LoVo (cell line): ENCODE measurements at regions not wholly inside any gene's neighbourhood (a gene's known extent, or its start where the extent isn't known, plus 50 kb on each side); places are given as distances from the start of the nearest gene placed in this dataset.

Experiments used
- DNase-seq: peaks from one replicate; pipeline ENCODE4 v3.0.0-alpha.2; 2016; ENCODE audit warnings: low spot score

DNA sequence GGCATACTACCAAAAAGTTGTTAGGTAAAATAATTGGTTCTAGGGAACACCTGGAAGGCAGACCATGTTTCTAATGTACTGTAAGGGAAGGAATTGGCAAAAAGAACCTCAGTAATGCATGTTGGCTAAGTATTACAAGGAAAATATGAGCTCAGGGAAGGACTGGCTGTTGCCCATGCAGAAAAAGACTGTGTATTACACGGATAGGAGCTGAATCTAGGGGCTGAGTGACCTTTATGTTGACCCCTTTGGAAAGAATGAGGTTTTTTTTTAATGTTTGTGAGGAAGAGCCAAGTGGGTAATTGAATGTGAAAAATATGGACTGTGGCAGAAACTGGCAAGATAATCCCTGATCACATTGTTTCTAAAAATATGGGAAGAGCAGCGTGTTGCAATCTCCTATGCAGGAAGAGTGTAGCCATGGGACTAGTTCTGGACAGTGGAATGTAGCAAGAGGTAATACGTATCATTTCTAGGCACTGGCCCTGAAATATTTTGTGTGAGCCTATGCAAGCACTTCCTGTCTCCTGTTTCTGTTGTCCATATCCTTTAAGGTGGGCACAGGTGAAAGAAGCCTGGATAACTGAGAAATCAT lies 95.1 kb upstream of the CNTNAP4 start:
- DNase-seq, result no peak

GRCh38 chr16:76183647-76184046 lies 93.6 kb upstream of the CNTNAP4 start:
- no peak for DNase-seq

GRCh38 chr16:76190057-76190456 lies 87.1 kb upstream of the CNTNAP4 start:
- DNase-seq, result no peak

GRCh38 chr16:76190480-76190879 lies 86.7 kb upstream of the CNTNAP4 start:
- no peak for DNase-seq

DNA sequence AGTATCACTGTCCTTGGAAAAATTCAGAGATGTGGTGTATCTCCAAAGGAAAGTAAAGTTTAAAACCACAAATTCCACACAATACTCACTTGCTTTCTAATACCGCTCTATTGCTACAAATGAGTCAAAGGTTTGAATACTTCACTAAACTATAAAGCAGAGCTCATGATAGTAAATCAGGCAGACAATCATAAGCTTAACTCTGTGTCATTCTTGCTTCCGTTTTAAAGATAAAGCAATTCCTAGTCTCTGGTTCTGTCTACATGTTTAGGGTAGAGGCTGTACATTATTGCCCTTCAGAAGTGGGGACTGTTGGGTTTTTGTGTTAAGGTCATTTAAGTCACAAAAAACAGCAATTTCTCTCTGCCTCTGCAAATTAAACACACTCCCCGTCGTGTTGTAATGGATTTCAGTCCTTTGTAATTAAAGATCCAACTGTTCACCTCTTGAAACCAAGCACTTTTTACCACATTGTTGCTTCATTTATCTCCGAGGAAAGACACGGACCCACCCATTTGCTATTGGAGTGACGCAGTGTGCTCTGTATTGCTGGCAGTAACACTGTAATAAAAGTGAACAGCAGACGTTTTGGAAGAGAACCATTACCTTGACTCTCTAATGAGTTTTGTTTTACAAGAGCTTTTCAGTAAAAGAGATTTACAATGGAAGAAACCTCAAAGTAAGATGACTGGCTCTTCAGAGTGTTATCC lies 83.1 kb upstream of the CNTNAP4 start:
- no peak for DNase-seq

DNA sequence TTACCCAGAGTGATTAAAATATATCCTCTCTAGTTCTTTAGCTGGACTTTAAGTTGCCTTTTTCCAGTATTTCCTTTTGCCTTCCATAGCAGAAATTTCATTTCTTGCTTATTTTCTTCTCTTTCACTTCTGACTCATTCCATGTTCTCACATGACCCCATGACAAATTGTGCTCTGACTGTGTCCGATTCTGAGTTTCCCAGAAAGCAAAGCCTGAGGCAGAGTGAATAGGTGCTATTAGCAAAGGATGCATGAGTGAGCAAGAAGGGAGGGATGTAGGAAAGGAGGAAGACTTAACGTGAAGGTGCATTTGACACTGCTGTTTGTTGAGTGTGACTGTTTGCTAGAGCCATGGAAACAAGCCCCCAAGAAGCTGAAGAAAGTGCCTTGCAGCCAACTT lies 82.6 kb upstream of the CNTNAP4 start:
- no peak for DNase-seq

DNA sequence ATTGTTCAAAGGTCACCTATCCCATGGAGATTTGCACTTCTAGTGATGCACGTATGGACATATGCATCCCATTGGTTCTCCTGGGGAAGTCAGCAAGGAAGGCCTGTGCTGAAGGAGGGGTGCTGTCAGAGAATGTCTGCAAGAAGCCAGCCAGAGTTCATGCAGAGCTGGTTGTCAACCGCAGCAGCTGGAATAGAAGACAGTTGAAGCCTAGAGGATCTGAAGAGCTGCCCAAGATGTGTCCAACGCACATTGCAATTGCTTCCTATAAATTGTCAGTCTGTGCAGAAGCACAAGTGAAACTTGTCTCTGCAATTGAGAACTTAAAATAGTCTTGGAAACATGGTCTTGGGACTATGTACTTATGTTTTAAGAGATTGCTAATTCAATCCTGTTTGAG lies 82.1 kb upstream of the CNTNAP4 start:
- DNase-seq, result no peak

DNA sequence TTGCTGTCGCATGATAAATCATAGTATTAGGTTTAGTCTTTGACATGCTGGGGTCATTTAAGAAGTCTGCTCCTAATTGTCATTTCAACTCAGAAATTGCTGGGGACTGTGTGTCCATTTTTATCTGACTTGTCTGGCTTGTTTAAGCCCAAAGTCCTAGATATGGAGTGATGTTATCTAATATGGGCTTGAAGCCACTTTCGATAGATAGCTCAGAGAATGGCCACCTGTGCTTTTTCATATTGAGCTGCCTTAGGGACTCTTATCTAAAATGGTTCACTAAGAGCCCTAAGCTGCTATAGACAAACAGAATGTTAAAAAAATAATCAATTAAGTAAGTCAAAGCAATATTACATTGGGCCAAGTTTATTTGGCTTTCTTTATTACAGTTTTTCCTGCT lies 81.6 kb upstream of the CNTNAP4 start:
- no peak for DNase-seq

DNA sequence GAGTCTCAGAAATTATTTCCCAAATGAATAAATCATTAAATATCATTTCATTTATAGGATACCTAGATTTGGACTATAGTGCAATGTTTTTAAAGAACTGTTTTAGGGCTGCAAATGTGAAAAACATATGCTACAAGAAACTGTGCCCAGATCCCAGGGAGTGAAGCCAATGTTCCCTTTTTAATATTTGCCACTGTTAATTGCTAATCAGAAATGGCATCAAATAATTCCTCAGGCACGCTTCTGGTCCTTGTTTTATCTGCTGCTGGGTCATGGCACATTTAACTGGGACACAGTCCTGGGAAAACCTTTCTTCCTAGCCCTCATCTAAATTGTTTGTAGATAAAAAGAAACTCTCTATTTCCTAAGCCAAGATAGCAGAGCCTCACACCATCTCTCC lies 79.3 kb upstream of the CNTNAP4 start:
- no peak for DNase-seq

DNA sequence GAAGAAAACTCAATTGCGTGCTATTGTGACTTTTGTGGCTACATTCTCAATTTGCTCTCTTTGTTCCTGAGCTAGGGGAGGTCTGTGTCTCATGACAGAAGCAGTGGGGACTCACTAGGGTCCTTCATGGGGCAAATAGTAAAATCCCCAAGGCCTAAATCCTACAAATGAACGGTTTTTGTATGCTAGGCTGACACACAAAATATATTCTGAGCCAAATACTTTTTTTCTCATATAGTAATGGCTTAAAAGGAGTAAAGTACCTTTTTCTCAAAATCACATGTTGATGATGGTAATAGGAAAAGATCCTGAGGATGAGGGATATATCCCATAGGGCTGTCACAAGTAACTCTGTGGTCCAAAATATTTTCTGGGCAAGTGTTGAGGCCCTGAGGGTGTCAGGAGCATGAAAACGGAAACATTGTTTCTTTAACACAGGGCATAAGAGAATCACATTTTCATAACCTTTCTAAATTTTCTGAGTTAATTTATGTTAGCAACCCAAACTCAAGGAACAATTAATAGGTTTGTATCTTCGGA lies 77.5 kb upstream of the CNTNAP4 start:
- DNase-seq, result no peak

- DNase-seq, result no peak
Measured at GRCh38 chr16:76201385-76201784, 75.8 kb upstream of the CNTNAP4 start.

DNA sequence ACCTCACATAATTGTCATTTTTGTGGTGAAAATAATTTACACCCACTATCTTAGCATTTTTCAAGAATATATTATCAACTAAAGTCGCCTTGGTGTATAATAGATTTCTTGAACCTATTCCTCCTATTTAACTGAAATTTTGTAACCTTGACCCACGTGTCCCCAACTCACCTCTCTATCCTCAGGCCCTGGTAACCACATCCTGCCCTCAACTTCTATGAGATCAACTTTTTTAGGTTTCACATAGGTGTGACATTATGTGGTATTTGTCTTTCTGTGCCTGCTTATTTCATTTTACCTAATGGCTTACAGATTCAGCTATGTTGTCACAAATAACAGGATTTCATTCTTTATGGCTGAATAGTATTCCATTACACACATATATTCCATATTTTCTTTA lies 73.0 kb upstream of the CNTNAP4 start:
- DNase-seq, result no peak

GRCh38 chr16:76207270-76207669 lies 69.9 kb upstream of the CNTNAP4 start:
- DNase-seq, result no peak

- no peak for DNase-seq
Measured at GRCh38 chr16:76210157-76210556, 67.0 kb upstream of the CNTNAP4 start.

DNA sequence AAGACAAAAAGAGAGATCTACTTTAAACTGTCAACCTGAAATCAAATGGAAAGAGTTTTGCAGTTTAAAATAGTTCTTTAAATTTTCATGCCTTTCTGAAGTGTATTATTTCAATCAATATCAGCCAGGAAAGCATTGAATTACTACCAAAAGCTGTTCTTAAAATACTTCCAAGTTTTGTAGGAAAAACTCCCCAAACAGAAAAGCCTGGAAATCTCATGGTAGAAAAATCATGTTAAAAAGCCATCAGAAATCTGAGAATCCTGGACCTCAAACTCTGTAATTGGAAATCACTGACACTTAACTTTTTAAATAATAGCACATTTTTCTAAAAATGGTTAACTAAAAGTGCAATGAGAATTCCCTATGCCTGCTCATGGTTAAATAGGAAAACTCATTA lies 63.3 kb upstream of the CNTNAP4 start:
- DNase-seq, result no peak

GRCh38 chr16:76214856-76215255 lies 62.3 kb upstream of the CNTNAP4 start:
- DNase-seq, result no peak

DNA sequence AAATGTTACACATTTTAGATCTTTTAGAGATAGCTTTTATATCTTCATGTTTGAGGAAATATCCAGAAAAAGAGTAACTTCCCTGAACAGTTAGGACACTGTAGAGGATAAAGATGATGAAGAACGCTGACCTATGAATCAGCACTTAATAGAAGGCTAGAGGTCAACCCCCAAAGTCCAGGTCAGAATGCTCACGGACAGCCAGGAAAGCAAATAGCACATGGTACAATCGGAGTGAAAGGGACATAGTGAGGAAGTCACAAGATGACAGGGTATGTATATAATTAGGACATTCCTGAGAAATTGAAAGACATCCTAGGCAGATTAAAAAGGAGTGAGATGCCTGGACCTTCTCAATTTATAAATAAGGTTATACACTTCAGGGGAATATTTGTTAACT lies 55.1 kb upstream of the CNTNAP4 start:
- no peak for DNase-seq

DNA sequence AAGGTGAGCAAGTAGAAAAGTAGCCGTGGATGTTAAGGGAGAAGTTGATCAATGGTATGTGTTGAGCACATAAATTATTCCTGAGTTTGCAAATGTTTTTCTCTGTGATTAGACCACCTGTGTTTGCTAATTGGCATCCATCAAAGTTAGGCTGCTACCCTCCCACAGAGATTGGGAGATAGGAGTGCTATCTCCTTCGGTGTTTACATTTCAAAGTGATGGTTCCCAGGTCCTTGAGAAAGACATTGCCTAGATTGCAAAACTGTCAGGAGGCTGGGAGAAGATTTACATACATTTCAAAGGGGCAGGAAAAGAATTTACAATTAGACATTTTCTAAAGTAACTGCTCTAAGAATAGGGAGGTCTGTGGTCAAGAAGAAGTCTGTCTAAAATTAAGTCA lies 54.3 kb upstream of the CNTNAP4 start:
- no peak for DNase-seq

- no peak for DNase-seq
Measured at GRCh38 chr16:76226011-76226410, 51.2 kb upstream of the CNTNAP4 start.

DNA sequence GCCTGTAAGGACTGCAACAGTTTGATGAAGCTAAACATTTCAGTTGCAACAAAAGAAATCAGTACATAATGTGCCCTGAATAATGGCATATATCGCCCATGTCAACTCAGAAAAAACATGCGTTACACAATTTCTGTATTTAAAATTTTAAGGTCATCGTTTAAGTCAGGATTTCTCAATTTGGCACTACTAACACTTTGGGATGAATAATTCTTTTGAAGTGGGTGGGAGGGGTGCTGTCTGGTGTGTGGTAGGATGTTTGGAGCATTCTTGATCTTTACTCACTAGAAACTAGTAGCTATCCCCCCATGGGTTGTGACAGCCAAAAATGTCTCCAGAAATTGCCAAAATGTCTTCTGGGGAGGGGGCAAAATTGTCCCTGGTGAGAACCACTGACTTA lies 50.7 kb upstream of the CNTNAP4 start:
- no peak for DNase-seq
